Sigmoid colon (tissue), 3 donors: ENCODE measurements at regions not wholly inside any gene's neighbourhood (a gene's known extent, or its start where the extent isn't known, plus 50 kb on each side); places are given as distances from the start of the nearest gene placed in this dataset.

ENCODE experiments used
- POLR2A ChIP-seq, 2 donors: fragments of 450-650 bp; IDR thresholded peaks; one replicate each; pipeline ENCODE4 v1.6.1; 2016; ENCODE audit warnings: antibody characterized with exemption in 2 of 2, mild to moderate bottlenecking in 2 of 2, moderate library complexity in 2 of 2
- TF ChIP-seq, protein P1 (sequence below), 4 experiments: fragments of 450-650 bp in 3 of 4; fragments of 200-600 bp in 1 of 4; IDR thresholded peaks; one replicate each; pipeline ENCODE4 v1.5.1; 2016 to 2019; ENCODE audit warnings: antibody characterized with exemption in 4 of 4, mild to moderate bottlenecking in 3 of 4, moderate library complexity in 2 of 4

DNA sequence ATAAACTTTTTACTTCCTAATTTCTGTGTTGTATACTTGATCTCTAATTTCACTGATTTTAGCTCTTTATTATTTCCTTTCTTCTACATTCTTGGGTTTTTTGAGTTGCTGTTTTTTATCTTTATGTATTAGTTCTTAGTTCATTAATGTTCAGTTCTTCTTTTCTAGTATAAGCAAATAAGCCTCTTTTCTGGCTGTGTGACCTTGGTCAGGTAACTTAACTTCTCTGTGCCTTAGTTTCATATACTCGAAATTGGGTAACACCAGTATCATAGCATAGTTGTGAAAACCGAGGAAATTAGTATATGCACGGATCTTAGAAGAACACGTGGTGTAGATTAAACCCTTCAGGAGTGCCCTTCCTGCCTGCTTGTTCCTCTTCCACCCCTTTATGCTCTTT lies 130.2 kb upstream of the C1QTNF9B start:
- TF ChIP-seq, protein P1, sequence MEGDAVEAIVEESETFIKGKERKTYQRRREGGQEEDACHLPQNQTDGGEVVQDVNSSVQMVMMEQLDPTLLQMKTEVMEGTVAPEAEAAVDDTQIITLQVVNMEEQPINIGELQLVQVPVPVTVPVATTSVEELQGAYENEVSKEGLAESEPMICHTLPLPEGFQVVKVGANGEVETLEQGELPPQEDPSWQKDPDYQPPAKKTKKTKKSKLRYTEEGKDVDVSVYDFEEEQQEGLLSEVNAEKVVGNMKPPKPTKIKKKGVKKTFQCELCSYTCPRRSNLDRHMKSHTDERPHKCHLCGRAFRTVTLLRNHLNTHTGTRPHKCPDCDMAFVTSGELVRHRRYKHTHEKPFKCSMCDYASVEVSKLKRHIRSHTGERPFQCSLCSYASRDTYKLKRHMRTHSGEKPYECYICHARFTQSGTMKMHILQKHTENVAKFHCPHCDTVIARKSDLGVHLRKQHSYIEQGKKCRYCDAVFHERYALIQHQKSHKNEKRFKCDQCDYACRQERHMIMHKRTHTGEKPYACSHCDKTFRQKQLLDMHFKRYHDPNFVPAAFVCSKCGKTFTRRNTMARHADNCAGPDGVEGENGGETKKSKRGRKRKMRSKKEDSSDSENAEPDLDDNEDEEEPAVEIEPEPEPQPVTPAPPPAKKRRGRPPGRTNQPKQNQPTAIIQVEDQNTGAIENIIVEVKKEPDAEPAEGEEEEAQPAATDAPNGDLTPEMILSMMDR (IDR thresholded peaks at IDR 0.05), result no peak
- TF ChIP-seq POLR2A (IDR thresholded peaks at IDR 0.05), result no peak
